ENCODE measurements at regions not wholly inside any gene's neighbourhood (a gene's known extent, or its start where the extent isn't known, plus 50 kb on each side); places are given as distances from the start of the nearest gene placed in this dataset.
"Not testable (repeated sequence)": the region's sequence is repeated elsewhere in the genome, so short reads cannot be mapped to it uniquely, and the experiment has no call there.

GRCh38 chr1:172918478-172918877, 132.3 kb downstream of the TNFSF18 start:
- DNase-seq (ENCODE audit: low read depth in 2 of 2), result no peak

DNA sequence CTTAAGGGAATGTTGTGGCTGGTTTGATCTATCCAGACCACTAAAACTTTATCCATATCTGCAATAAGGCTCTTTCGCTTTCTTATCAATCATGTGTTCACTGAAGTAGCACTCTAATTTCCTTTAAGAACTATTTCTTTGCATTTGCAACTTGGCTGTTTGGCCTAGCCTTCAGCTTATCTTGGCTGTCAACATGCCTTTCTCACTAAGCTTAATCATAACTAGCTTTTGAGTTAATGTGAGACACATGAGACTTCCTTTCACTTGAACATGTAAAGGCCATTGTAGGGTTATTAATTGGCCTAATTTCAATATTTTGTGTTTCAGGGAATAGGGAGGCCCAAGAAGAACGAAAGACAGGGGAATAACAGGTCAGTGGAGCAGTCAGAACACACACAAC, 124.7 kb downstream of the TNFSF18 start:
- no peak for DNase-seq (ENCODE audit: low read depth in 2 of 2)

- DNase-seq (ENCODE audit: low read depth in 2 of 2), result no peak
Observed at GRCh38 chr1:172928412-172928811, 122.3 kb downstream of the TNFSF18 start.

- no peak for DNase-seq (ENCODE audit: low read depth in 2 of 2)
Observed at GRCh38 chr1:172929006-172929405, 121.7 kb downstream of the TNFSF18 start.

GRCh38 chr1:172930142-172930541, 120.6 kb downstream of the TNFSF18 start:
- no peak for DNase-seq (ENCODE audit: low read depth in 2 of 2)

DNA sequence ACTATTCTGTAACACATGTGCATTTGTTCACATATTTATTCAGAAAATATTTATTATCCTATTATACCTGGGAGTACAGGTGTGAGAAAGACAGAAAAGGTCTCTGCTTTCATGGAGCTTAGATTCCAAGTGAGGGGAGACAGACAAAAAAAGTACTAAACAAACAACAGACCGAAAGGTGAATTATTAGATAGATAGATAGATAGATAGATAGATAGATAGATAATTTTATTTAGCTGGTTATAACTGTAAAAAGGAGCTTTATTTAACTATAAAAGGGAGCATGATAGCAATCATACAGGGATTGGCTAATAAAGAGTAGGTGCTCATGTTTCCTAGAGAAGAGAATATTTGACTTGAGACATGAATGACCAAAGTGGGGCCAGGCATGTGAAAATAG, 119.4 kb downstream of the TNFSF18 start:
- no peak for DNase-seq (ENCODE audit: low read depth in 2 of 2)

DNA sequence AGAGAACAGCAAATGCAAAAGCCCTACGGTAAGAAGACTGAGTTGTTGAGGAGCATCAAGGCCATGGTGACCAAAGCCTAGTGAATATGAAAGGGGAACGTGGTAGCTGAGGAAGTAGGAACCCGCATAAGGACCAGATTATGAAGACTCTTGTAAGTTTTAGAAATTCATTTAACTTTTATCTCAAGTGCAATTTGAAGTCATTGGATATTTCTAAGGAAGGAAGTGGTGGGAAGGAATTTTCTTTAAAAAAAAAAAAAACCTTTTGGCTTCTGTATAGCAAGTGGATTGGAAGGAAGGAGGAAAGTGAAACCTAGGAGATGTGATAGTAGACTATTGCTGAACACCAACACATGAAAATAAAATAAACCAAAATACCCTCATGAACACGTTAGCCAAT, 119.0 kb downstream of the TNFSF18 start:
- no peak for DNase-seq (ENCODE audit: low read depth in 2 of 2)

GRCh38 chr1:172932981-172933380, 117.8 kb downstream of the TNFSF18 start:
- no peak for DNase-seq (ENCODE audit: low read depth in 2 of 2)

DNA sequence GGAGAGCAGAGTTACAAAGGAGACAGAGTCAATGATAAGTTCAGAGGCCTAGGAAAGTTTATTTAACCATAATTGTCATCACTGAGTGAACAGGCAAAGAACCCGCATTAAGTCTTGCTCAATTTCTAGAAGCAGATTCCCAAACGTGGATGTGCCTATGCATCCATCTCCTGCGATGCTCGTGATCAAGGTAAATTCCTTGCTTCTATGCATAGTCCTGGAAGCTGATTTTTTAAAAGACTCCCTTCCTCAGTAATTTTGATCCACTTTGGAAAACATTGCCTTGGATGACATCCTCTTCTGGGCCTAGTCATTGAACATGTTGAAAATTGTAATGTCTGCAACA, 116.4 kb downstream of the TNFSF18 start:
- no peak for DNase-seq (ENCODE audit: low read depth in 2 of 2)

- DNase-seq (ENCODE audit: low read depth in 2 of 2), result no peak
Observed at GRCh38 chr1:172935062-172935592, 115.6 kb downstream of the TNFSF18 start.

DNA sequence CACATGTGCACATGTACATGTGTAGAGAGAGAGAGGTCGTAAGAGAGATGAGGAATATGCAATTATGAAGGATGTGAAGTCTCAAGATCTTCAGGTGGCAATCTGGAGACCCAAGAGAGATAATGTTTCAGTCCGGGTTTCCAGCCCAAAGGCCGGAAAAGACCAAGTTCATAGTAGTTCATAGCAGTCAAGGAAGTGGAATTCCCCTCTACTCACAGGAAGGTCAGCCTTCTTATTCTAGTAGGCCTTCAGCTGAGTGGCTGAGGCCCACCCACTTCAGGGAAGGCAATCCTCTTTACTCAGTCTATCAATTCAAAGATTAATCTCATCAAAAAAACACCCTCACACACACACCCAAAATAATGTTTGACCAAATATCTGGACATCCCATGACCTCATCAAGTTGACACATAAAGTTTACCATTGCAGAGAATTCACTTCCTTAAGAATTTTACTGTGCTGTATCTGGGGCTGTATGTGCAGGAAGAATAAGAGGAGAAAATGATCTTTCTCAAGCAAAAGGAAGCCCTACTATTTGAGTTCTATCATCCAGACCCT, 114.6 kb downstream of the TNFSF18 start:
- no peak for DNase-seq (ENCODE audit: low read depth in 2 of 2)

DNA sequence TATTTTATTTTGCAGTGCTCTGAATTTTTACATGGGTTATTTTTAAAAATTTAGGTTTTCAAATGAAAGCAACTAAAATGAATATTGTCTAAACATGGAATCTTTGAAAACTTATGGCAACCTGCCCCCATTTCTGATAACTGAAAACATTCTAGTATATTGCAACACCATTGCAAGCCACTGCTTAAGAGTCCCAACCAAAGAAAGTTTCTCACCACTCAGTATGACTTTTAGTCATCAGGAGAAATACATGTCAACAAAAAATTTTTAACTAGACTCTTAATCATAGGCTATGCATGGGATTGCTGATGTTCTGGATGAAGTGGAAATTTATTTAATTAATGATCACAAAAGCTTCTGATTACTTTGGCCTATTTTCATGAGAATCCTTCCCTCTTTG, 112.1 kb downstream of the TNFSF18 start:
- DNase-seq (ENCODE audit: low read depth in 2 of 2), result no peak

DNA sequence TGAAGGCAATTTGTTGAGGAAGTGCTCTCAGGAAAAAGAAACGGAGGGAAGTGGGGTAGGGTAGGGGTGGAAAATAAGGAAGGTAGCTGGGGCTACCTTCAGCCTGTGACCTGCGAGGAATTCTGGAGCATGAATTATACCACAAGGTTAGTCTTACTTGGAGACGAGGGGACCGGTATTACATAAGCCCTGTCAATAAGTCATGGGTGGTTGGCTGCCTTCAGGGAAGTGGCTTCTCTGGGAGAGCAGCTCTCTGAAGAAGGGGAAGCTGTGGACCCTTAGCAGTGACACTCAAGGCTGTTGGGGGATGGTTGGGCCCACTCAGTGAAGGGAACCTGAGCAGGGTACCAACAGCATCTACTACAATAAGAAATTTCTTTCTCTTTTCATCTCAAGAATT, 111.3 kb downstream of the TNFSF18 start:
- no peak for DNase-seq (ENCODE audit: low read depth in 2 of 2)

DNA sequence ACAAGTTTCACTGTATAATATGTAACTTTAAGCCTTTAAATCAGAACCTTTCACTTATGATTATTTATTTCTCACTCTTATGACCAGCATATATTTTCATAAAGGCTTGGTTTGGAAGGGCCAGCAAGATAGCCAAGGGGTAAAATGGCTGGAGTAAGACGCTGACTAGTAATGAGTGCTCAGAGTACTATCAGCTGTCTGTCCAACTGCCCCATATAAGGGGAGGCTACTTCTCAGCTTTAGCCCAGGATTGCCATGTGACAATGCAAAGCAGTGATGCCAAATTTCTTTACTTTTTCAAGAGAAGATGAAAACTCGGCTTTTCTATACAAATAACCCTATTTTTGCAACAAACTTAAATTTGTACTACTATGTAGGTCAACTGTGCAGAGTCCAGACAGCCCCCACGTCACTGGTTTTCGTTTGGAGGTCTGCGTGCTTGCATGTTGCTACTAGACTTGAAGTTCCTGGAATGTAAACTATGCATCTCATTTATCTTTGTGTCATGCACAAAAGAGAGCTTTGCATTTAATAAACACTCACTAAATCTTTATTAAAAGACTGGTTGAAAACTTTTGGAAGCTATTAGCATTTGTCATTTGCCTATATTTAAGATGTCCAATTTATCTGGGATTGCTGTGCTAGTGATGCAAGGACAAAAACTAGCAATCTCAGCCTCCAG, 110.4 kb downstream of the TNFSF18 start:
- no peak for DNase-seq (ENCODE audit: low read depth in 2 of 2)

- DNase-seq (ENCODE audit: low read depth in 2 of 2), result no peak
Observed at GRCh38 chr1:172941471-172941870, 109.3 kb downstream of the TNFSF18 start.

DNA sequence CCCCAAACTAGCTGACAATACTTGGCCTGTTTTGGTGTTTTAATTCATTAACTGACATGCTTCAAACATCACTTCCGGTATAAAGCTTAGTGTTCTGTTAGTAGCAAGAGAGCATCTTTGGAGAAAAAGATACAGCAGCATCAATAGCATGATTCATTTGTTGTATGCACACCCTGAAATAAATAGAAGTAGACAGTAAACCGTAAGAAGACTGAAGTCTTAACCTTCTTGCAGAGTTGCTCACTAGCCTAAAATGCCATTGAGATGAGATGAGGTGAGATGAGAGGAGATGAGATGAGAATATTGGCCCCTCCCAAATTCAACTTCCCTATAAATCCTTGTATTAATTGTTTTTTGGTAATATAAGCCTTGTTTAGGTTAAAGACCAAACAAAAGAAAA, 108.8 kb downstream of the TNFSF18 start:
- no peak for DNase-seq (ENCODE audit: low read depth in 2 of 2)

- DNase-seq (ENCODE audit: low read depth in 2 of 2), result not testable (repeated sequence)
Observed at GRCh38 chr1:172943138-172943537, 107.6 kb downstream of the TNFSF18 start.

- no peak for DNase-seq (ENCODE audit: low read depth in 2 of 2)
Observed at GRCh38 chr1:172944931-172945330, 105.8 kb downstream of the TNFSF18 start.

DNA sequence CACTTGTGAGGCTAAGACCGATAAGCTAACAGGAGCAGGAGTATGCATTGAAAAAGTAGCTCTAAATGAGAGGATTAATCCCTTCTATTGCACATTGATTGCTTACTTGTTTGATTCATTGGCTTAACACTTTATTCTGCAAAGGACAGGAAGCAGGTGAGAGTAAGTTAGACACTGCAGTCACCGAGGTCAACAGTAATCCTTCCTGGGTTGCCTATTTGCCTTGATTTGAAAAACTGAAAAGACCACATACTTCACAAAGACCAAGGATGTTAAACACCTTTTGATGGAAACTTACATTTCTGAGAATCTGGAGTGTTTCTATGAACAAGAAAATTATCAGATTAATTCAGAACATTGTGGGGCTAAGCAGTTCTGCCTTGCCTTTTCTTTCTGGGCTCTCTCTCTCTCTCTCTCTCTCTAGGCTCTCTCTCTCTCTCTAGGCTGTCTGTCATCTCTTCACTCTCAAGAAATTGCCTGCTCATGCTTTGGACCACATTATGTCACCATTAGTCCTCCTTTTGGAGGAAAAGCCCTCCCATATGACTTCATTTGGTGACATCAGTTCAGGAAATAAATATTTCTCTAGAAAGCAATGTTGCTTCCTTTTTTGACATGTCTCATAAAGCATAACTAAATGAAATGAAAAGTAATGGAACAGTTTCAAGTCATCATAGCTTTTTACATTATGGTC, 103.8 kb downstream of the TNFSF18 start:
- no peak for DNase-seq (ENCODE audit: low read depth in 2 of 2)

DNA sequence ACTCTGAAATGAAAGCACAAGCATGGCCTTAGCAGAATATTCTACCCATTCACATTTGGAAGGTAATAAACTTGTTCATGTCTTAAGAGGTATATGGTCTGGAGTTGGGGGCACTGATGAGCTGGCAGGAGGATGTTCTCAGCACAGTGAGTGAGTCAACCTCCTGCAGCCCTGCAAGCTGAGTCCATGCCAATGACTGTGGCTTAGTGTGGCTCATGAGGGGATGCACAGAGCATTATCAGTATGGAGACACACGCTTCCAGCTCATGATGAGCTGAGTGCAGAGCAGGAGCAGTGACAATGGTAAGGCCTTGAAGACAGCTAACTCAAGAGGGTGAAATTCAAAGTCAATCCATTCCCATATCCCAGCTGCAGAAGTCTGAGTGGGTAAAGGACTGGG, 102.3 kb downstream of the TNFSF18 start:
- DNase-seq (ENCODE audit: low read depth in 2 of 2), result no peak

- DNase-seq (ENCODE audit: low read depth in 2 of 2), result no peak
Observed at GRCh38 chr1:172949096-172949495, 101.6 kb downstream of the TNFSF18 start.

GRCh38 chr1:172950528-172950927, 100.2 kb downstream of the TNFSF18 start:
- DNase-seq (ENCODE audit: low read depth in 2 of 2), result no peak

DNA sequence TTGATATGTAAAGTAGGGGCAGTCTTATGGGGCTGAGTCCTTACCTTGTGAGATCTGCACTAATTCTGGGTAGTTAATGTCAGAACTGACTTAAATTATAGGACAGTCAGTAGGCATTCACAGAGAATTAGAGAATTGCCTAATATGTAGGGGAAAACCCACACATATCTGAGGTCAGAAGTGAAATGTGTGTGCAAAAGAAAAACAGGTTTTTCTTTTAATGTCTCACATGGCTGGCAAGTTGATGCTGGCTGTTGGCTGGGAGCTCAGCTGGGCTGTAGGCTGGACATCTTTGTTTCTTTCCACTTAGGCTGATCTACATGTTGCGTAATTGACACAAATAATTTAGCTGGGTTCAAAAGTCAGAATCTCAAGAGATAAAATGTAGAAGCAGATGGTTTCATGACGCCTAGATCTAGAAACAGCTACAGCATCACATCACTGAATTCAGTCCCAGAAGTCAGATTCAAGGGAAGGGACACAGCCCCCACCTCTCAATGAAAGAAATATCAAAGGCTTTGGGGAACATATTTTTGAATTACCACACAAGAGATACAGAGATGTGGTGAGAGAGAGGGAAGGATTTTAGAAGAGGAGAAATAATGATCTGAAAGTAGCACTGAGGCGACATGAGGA, 98.9 kb downstream of the TNFSF18 start:
- no peak for DNase-seq (ENCODE audit: low read depth in 2 of 2)
